ENCODE measurements at regions not wholly inside any gene's neighbourhood (a gene's known extent, or its start where the extent isn't known, plus 50 kb on each side); places are given as distances from the start of the nearest gene placed in this dataset.

- no peak overlapping the region for H3K4me3 ChIP-seq (ENCODE audit: low read depth, low read length)
- no peaks in the 10 kb centered on the region for H3K9me3 ChIP-seq (ENCODE audit: control insufficient read depth, insufficient read depth, low read depth, low read length)
- ChIA-PET CTCF (no interaction called here), POLR2A (no interaction called here)
- H3K4me1 ChIP-seq (ENCODE audit: control insufficient read depth, insufficient read depth, low read length): no peaks in the 10 kb centered on the region
- no peak overlapping the region for H3K27ac ChIP-seq (ENCODE audit: extremely low read depth, low read depth, low read length)
- no peaks in the 10 kb centered on the region for H3K36me3 ChIP-seq (ENCODE audit: control insufficient read depth in 2 of 2, insufficient read depth in 1 of 2, low read length in 2 of 2)
- no peak for TF ChIP-seq ZNF837 (tag by site-specific recombination; IDR thresholded peaks at IDR 0.05)
- no peak for TF ChIP-seq ZBTB17 (tag by site-specific recombination; IDR thresholded peaks at IDR 0.05)
- TF ChIP-seq ZNF274 (IDR thresholded peaks at IDR 0.05; ENCODE audit: low read length): no peak
- TF ChIP-seq ZNF274 (tag by site-specific recombination; IDR thresholded peaks at IDR 0.05; ENCODE audit: borderline replicate concordance): no peak
- no peak for TF ChIP-seq ZNF266 (tag by site-specific recombination; IDR thresholded peaks at IDR 0.05; ENCODE audit: low read depth)
- no peak for TF ChIP-seq KLF16 (tag by site-specific recombination; IDR thresholded peaks at IDR 0.05)
- no peak for TF ChIP-seq EGR2 (tag by site-specific recombination; IDR thresholded peaks at IDR 0.05; ENCODE audit: low read depth)
Observed at GRCh38 chr9:22522206-22522740, 75.6 kb downstream of the DMRTA1 start.

- no peak overlapping the region for H3K4me3 ChIP-seq (ENCODE audit: low read depth, low read length)
- ChIA-PET POLR2A (no interaction called here), CTCF (interaction anchor here (0.6 to 2.2 kb wide), 6 partner anchors 10 to 756 kb away, joined by 3 to 7 read pairs (median 4); no protein-coding TSS in a partner anchor)
- no peaks in the 10 kb centered on the region for H3K4me1 ChIP-seq (ENCODE audit: control insufficient read depth, insufficient read depth, low read length)
- no peaks in the 10 kb centered on the region for H3K9me3 ChIP-seq (ENCODE audit: control insufficient read depth, insufficient read depth, low read depth, low read length)
- H3K27ac ChIP-seq (ENCODE audit: extremely low read depth, low read depth, low read length): no peak overlapping the region
- no peaks in the 10 kb centered on the region for H3K36me3 ChIP-seq (ENCODE audit: control insufficient read depth in 2 of 2, insufficient read depth in 1 of 2, low read length in 2 of 2)
- TF ChIP-seq ZNF571 (tag by site-specific recombination; IDR thresholded peaks at IDR 0.05) (no peak), ZNF792 (tag by site-specific recombination; IDR thresholded peaks at IDR 0.05) (no peak), ZNF518A (tag by site-specific recombination; conservative IDR thresholded peaks at IDR 0.05; ENCODE audit: low read depth) (no peak), ZNF707 (tag by site-specific recombination; IDR thresholded peaks at IDR 0.05) (no peak), ZNF664 (tag by site-specific recombination; IDR thresholded peaks at IDR 0.05) (no peak), PRDM6 (tag by site-specific recombination; IDR thresholded peaks at IDR 0.05) (no peak), ZSCAN5A (tag by site-specific recombination; IDR thresholded peaks at IDR 0.05) (no peak), ZNF280D (tag by site-specific recombination; IDR thresholded peaks at IDR 0.05) (no peak), ATF2 (tag by site-specific recombination; IDR thresholded peaks at IDR 0.05; ENCODE audit: low read depth) (no peak), ZNF175 (tag by site-specific recombination; IDR thresholded peaks at IDR 0.05) (no peak), YY1 (tag by site-specific recombination; IDR thresholded peaks at IDR 0.05) (no peak), ZNF140 (tag by site-specific recombination; IDR thresholded peaks at IDR 0.05) (no peak), SP3 (tag by site-specific recombination; IDR thresholded peaks at IDR 0.05) (no peak), ZNF473 (tag by site-specific recombination; IDR thresholded peaks at IDR 0.05) (no peak), SP7 (tag by site-specific recombination; IDR thresholded peaks at IDR 0.05) (no peak), KLF8 (tag by site-specific recombination; IDR thresholded peaks at IDR 0.05) (no peak), KLF16 (tag by site-specific recombination; IDR thresholded peaks at IDR 0.05) (no peak), ZNF416 (tag by site-specific recombination; IDR thresholded peaks at IDR 0.05) (no peak)
Observed at GRCh38 chr9:22528485-22528884, 81.9 kb downstream of the DMRTA1 start.
